ENCODE measurements at regions not wholly inside any gene's neighbourhood (a gene's known extent, or its start where the extent isn't known, plus 50 kb on each side); places are given as distances from the start of the nearest gene placed in this dataset.

DNA sequence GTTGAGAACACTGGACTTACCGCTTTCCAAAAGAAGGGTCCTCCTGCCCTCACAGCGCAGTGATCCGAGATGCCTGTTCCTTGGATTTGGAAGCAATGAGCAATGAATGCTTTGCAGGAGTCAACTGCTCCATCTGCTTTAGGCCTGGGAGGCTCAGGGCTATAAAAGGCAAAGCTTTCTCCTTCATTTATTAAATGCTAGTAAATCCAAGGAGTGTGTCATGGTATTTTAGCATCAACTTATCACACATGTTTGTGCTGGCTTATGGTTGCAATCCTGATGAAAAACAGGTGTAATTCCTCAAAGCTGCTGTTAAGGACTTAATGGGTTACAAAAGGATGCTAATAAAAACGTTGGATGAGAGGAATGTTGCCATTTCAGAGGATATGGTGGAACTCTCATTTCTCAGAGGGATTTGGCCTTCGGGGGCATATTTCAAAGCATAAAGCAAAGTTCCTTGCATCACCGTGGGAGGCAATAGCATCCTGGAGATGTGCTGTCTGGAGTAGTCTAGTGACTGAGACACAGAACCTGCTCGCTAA is 158.5 kb upstream of the TPM1 start:
- POLR2A ChIA-PET = interaction anchor here (0.7 to 1.8 kb wide), 5 partner anchors 22 to 164 kb away, joined by 3 to 10 read pairs (median 3); no protein-coding TSS in a partner anchor
- TF ChIP-seq, protein P1, sequence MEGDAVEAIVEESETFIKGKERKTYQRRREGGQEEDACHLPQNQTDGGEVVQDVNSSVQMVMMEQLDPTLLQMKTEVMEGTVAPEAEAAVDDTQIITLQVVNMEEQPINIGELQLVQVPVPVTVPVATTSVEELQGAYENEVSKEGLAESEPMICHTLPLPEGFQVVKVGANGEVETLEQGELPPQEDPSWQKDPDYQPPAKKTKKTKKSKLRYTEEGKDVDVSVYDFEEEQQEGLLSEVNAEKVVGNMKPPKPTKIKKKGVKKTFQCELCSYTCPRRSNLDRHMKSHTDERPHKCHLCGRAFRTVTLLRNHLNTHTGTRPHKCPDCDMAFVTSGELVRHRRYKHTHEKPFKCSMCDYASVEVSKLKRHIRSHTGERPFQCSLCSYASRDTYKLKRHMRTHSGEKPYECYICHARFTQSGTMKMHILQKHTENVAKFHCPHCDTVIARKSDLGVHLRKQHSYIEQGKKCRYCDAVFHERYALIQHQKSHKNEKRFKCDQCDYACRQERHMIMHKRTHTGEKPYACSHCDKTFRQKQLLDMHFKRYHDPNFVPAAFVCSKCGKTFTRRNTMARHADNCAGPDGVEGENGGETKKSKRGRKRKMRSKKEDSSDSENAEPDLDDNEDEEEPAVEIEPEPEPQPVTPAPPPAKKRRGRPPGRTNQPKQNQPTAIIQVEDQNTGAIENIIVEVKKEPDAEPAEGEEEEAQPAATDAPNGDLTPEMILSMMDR (IDR thresholded peaks at IDR 0.05; ENCODE audit: insufficient read depth, low read length, missing control alignments) = no peak
- peak; percentile 89 for DNase-seq (ENCODE audit: low read depth, low spot score)
- CTCF ChIA-PET = interaction anchor here (0.9 to 2.2 kb wide), 10 partner anchors 9 to 163 kb away, joined by 3 to 9 read pairs (median 4); no protein-coding TSS in a partner anchor
- no peak overlapping the region for H3K4me3 ChIP-seq (ENCODE audit: low read depth, low read length)

- no peak for DNase-seq (ENCODE audit: low read depth, low spot score)
- ChIA-PET POLR2A (interaction anchor here (1.1 to 2.0 kb wide), 3 partner anchors 42 to 161 kb away, joined by 3 to 9 read pairs (median 8); no protein-coding TSS in a partner anchor), CTCF (interaction anchor here (1.1 kb wide), 1 partner anchor 43 kb away, joined by 3 read pairs; no protein-coding TSS in a partner anchor)
- H3K4me3 ChIP-seq (ENCODE audit: low read depth, low read length) = no peak overlapping the region; the same call in 1 of the 2 replicates
- TF ChIP-seq, protein P1 (IDR thresholded peaks at IDR 0.05; ENCODE audit: insufficient read depth, low read length, missing control alignments) = no peak
These were observed 156.0 kb upstream of the TPM1 start for GRCh38 chr15:62886431-62887071.

- TF ChIP-seq, protein P1 (IDR thresholded peaks at IDR 0.05; ENCODE audit: insufficient read depth, low read length, missing control alignments) = no peak
- CTCF ChIA-PET = interaction anchor here (1.1 to 1.4 kb wide), 2 partner anchors 38 to 42 kb away, joined by 3 to 4 read pairs; no protein-coding TSS in a partner anchor
- POLR2A ChIA-PET = interaction anchor here (1.1 to 2.0 kb wide), 3 partner anchors 42 to 161 kb away, joined by 3 to 9 read pairs (median 8); no protein-coding TSS in a partner anchor
- DNase-seq (ENCODE audit: low read depth, low spot score) = no peak
- H3K4me3 ChIP-seq (ENCODE audit: low read depth, low read length) = no peak overlapping the region
These were observed 155.4 kb upstream of the TPM1 start for GRCh38 chr15:62887113-62887570.

GRCh38 chr15:62888623-62889022 is 153.9 kb upstream of the TPM1 start:
- TF ChIP-seq, protein P1 (IDR thresholded peaks at IDR 0.05; ENCODE audit: insufficient read depth, low read length, missing control alignments) = no peak
- ChIA-PET POLR2A (interaction anchor here (0.6 kb wide), 1 partner anchor 181 kb away, joined by 4 read pairs; no protein-coding TSS in a partner anchor), CTCF (interaction anchor here (1.4 kb wide), 1 partner anchor 40 kb away, joined by 4 read pairs; no protein-coding TSS in a partner anchor)
- DNase-seq (ENCODE audit: low read depth, low spot score) = no peak
- no peak overlapping the region for H3K4me3 ChIP-seq (ENCODE audit: low read depth, low read length)

- ChIA-PET POLR2A (interaction anchor here (1.0 to 1.4 kb wide), 4 partner anchors 38 to 158 kb away, joined by 3 to 8 read pairs (median 5); partner anchors contain the start of gene TPM1), CTCF (interaction anchor here (1.1 to 1.3 kb wide), 2 partner anchors 147 to 204 kb away, joined by 3 to 4 read pairs; no protein-coding TSS in a partner anchor)
- TF ChIP-seq, protein P1 (IDR thresholded peaks at IDR 0.05; ENCODE audit: insufficient read depth, low read length, missing control alignments) = no peak
- no peak for DNase-seq (ENCODE audit: low read depth, low spot score)
- no peak overlapping the region for H3K4me3 ChIP-seq (ENCODE audit: low read depth, low read length)
These were observed 153.3 kb upstream of the TPM1 start for GRCh38 chr15:62889141-62889661.
